DND-41 (cell line): ENCODE measurements at regions not wholly inside any gene's neighbourhood (a gene's known extent, or its start where the extent isn't known, plus 50 kb on each side); places are given as distances from the start of the nearest gene placed in this dataset.

Experiments used
- ATAC-seq: fragments of 200-7000 bp; cut with Tn5 transposase; 3 replicates; pipeline ENCODE4 v1.9.1; 2021; ENCODE audit warnings: low read depth; ENCODE audit not compliant: insufficient read depth
- DNase-seq: peaks from one replicate; pipeline ENCODE4 v3.0.0-alpha.2; 2020
- H2AFZ ChIP-seq: 2 replicates; pipeline ENCODE4 v1.6.0; 2012; ENCODE audit warnings: low read depth, low read length
- H3K27ac ChIP-seq: 2 replicates; pipeline ENCODE4 v1.5.1; 2012; ENCODE audit warnings: low read length, inconsistent platforms
- H3K27me3 ChIP-seq: fragments of 200-600 bp; sonication (generic); 2 replicates; pipeline ENCODE4 v1.6.0; 2012; ENCODE audit warnings: low read length, mild to moderate bottlenecking, inconsistent platforms; ENCODE audit not compliant: insufficient read depth, poor library complexity
- H3K36me3 ChIP-seq: 2 replicates; pipeline ENCODE4 v1.5.1; 2012; ENCODE audit warnings: low read length, inconsistent platforms; ENCODE audit not compliant: insufficient read depth
- H3K4me1 ChIP-seq: 2 replicates; pipeline ENCODE4 v1.5.1; 2012; ENCODE audit warnings: mild to moderate bottlenecking, low read length; ENCODE audit not compliant: insufficient read depth
- H3K4me2 ChIP-seq: 2 replicates; pipeline ENCODE4 v1.6.0; 2012; ENCODE audit warnings: mild to moderate bottlenecking, moderate library complexity, low read length, inconsistent platforms; ENCODE audit not compliant: insufficient read depth
- H3K4me3 ChIP-seq, 2 experiments: fragments of 200-600 bp in 1 of 2; shearing (Covaris generic) in 1 of 2; 2 replicates each; pipeline ENCODE4 v1.5.1; 2012 to 2016; ENCODE audit warnings: inconsistent platforms in 2 of 2, low read length in 2 of 2, mild to moderate bottlenecking in 2 of 2, low read depth in 1 of 2, moderate library complexity in 1 of 2
- H3K79me2 ChIP-seq: 2 replicates; pipeline ENCODE4 v1.6.0; 2012; ENCODE audit warnings: low read length, inconsistent platforms; ENCODE audit not compliant: insufficient read depth
- H3K9ac ChIP-seq: 2 replicates; pipeline ENCODE4 v1.6.0; 2012; ENCODE audit warnings: low read depth, mild to moderate bottlenecking, inconsistent platforms, low read length, moderate library complexity
- H3K9me3 ChIP-seq: 2 replicates; pipeline ENCODE4 v1.5.1; 2012; ENCODE audit warnings: low read length, moderate library complexity, mild to moderate bottlenecking, inconsistent platforms; ENCODE audit not compliant: insufficient read depth, severe bottlenecking
- H4K20me1 ChIP-seq: 2 replicates; pipeline ENCODE4 v1.6.0; 2012; ENCODE audit warnings: low read length; ENCODE audit not compliant: insufficient read depth
- EZH2 ChIP-seq: IDR thresholded peaks from 3 replicates; pipeline ENCODE4 v1.6.1; 2012; ENCODE audit warnings: borderline replicate concordance, low read depth, mild to moderate bottlenecking, moderate library complexity, low read length, inconsistent platforms; ENCODE audit not compliant: severe bottlenecking
- TF ChIP-seq, protein P1 (sequence below): IDR thresholded peaks from 2 replicates; pipeline ENCODE4 v1.5.1; 2012; ENCODE audit warnings: borderline replicate concordance, low read length, moderate library complexity, mild to moderate bottlenecking; ENCODE audit not compliant: poor library complexity, severe bottlenecking; ENCODE audit errors: extremely low read depth

DNA sequence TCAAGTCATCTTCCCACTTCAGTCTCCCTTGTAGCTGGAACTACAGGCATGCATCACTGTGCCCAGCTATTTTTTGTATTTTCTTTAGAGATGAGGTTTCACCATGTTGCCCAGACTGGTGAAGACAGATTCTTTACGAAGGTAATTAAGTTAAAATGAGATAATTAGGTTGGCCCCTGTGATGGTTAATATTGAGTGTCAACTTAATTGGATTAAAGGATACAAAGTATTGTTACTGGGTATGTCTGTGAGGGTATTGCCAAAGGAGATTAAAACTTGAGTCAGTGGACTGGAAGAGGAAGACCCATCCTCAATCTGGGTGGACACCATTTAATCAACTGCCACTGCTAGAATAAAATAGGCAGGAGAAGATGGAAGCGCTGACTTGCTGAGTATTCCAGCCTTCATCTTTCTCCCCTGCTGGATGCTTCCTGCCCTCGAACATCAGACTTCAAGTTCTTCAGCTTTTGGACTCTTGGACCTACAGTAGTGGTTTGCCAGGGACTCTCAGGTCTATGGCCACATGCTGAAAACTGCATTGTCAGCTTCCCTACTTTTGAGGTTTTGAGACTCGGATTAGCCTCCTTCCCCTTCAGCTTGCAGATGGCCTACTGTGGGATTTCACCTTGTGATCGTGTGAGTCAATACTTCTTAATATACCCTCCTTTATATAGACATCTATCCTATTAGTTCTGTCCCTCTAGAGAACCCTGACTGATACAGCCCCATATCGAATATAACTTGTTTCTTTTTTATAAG lies 269.1 kb downstream of the TMX3 start:
- Histone ChIP-seq H3K4me1 (no peaks in the 10 kb centered on the region), H3K9ac (no peak overlapping the region), H3K4me2 (no peak overlapping the region), H3K4me3 (no peak overlapping the region), H3K27ac (no peak overlapping the region), H3K36me3 (no peaks in the 10 kb centered on the region), H4K20me1 (no peaks in the 10 kb centered on the region), H3K27me3 (no peaks in the 10 kb centered on the region), H3K9me3 (no peaks in the 10 kb centered on the region), H2AFZ (no peak overlapping the region), H3K79me2 (no peaks in the 10 kb centered on the region)
- DNase-seq (no peak), ATAC-seq (no peak)
- TF ChIP-seq, protein P1, sequence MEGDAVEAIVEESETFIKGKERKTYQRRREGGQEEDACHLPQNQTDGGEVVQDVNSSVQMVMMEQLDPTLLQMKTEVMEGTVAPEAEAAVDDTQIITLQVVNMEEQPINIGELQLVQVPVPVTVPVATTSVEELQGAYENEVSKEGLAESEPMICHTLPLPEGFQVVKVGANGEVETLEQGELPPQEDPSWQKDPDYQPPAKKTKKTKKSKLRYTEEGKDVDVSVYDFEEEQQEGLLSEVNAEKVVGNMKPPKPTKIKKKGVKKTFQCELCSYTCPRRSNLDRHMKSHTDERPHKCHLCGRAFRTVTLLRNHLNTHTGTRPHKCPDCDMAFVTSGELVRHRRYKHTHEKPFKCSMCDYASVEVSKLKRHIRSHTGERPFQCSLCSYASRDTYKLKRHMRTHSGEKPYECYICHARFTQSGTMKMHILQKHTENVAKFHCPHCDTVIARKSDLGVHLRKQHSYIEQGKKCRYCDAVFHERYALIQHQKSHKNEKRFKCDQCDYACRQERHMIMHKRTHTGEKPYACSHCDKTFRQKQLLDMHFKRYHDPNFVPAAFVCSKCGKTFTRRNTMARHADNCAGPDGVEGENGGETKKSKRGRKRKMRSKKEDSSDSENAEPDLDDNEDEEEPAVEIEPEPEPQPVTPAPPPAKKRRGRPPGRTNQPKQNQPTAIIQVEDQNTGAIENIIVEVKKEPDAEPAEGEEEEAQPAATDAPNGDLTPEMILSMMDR, result no peak
- no peak for TF ChIP-seq EZH2

DNA sequence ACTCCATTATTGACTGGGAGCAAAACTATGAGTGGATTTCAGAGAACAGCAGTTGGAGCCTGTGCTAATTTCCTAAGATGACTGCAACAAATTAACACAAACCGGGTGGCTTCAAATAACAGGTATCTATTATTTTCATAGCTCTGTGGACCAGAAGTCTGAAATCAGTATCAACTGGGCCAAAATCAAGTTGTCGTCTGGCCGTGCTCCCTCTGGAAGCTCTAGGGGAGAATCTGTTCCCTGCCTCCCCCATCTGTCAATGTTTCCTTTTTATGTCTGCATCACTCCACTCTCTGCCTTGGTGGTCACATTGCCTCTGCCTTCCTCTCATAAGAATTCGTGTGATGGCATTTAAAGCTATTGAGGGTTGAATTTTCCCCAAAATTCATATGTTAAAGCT lies 269.8 kb downstream of the TMX3 start:
- H4K20me1 ChIP-seq, result no peaks in the 10 kb centered on the region
- H3K4me3 ChIP-seq, result no peak overlapping the region
- no peak overlapping the region for H3K27ac ChIP-seq
- H3K36me3 ChIP-seq, result no peaks in the 10 kb centered on the region
- ATAC-seq (no peak), DNase-seq (no peak)
- no peaks in the 10 kb centered on the region for H3K27me3 ChIP-seq
- TF ChIP-seq EZH2, result no peak
- TF ChIP-seq, protein P1, result no peak
- H3K9me3 ChIP-seq, result no peaks in the 10 kb centered on the region
- H3K4me1 ChIP-seq, result no peaks in the 10 kb centered on the region
- H2AFZ ChIP-seq, result no peak overlapping the region
- no peak overlapping the region for H3K4me2 ChIP-seq
- no peaks in the 10 kb centered on the region for H3K79me2 ChIP-seq
- no peak overlapping the region for H3K9ac ChIP-seq

DNA sequence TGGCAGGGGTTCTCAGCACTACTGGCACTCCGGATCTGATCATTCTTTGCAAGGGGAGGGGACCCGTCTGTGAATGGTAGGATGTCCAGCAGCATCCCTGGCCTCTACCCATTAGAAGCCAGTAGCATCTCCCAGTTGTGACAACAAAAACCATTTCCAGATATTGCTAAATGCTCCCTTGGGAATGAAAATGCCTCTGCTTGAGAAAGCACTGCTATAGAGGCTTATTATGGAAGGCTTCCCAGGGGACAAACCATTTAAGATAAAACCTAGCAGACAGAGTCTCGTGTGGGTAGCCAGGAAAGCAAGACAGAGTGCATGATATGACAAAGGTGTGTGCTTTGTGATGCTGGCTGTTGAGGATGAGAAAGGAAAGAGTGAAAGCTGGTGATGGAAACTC lies 273.7 kb downstream of the TMX3 start:
- Histone ChIP-seq H3K27me3 (no peaks in the 10 kb centered on the region), H3K36me3 (no peaks in the 10 kb centered on the region), H3K9ac (no peak overlapping the region), H3K4me2 (no peak overlapping the region), H3K27ac (no peak overlapping the region), H3K4me3 (no peak overlapping the region), H3K4me1 (no peaks in the 10 kb centered on the region), H2AFZ (no peak overlapping the region), H3K9me3 (no peaks in the 10 kb centered on the region), H4K20me1 (no peaks in the 10 kb centered on the region), H3K79me2 (no peaks in the 10 kb centered on the region)
- no peak for ATAC-seq
- no peak for DNase-seq
- TF ChIP-seq, protein P1, result no peak
- TF ChIP-seq EZH2, result no peak

DNA sequence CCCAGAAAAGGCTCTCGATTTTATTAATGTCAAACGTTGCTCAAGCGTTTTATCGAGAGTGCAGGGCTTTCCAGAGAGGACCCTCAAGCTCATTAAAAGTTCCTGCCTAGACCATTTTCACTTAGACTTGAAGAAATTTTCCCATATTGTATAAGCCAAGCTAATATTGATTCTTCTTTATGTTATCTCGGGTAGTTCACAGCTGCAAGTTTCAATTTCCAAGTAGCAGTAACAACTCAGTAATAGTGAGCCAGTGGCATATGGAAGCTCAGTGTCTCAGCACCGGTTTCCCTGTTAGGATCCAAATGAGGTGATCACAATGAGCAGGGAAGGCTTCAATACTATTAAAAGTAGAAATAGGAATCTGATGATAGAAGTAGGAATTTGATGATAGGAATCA lies 274.5 kb downstream of the TMX3 start:
- DNase-seq, result no peak
- no peak for ATAC-seq
- no peak overlapping the region for H3K27ac ChIP-seq

More for the DNA sequence above, 274.5 kb downstream of the TMX3 start:
- no peaks in the 10 kb centered on the region for H3K79me2 ChIP-seq
- no peaks in the 10 kb centered on the region for H4K20me1 ChIP-seq
- H2AFZ ChIP-seq, result no peak overlapping the region
- no peak overlapping the region for H3K4me2 ChIP-seq
- TF ChIP-seq EZH2, result no peak
- TF ChIP-seq, protein P1, result no peak
- no peaks in the 10 kb centered on the region for H3K36me3 ChIP-seq
- no peaks in the 10 kb centered on the region for H3K9me3 ChIP-seq
- no peaks in the 10 kb centered on the region for H3K4me1 ChIP-seq
- no peak overlapping the region for H3K4me3 ChIP-seq
- H3K9ac ChIP-seq, result no peak overlapping the region
- no peaks in the 10 kb centered on the region for H3K27me3 ChIP-seq
